ENCODE measurements at regions not wholly inside any gene's neighbourhood (a gene's known extent, or its start where the extent isn't known, plus 50 kb on each side); places are given as distances from the start of the nearest gene placed in this dataset.

GRCh38 chr9:105004466-105005090, 76.6 kb upstream of the ABCA1 start:
- H3K27ac ChIP-seq (ENCODE audit: low read depth, low read length, poor library complexity, severe bottlenecking) = no peak overlapping the region
- no peak for TF ChIP-seq EZH2phosphoT487 (IDR thresholded peaks at IDR 0.05; ENCODE audit: borderline replicate concordance, low read depth, low read length)
- no peak for TF ChIP-seq CTCF (conservative IDR thresholded peaks at IDR 0.05; ENCODE audit: low read length)
- no peak overlapping the region for H3K4me3 ChIP-seq (ENCODE audit: low read depth, low read length, poor library complexity, severe bottlenecking)
- H3K36me3 ChIP-seq (ENCODE audit: insufficient read depth, low read length) = no peaks in the 10 kb centered on the region
- H3K4me1 ChIP-seq (ENCODE audit: insufficient read depth, low read length, poor library complexity, severe bottlenecking) = no peaks in the 10 kb centered on the region
- ChIA-PET CTCF (ENCODE audit: unreplicated experiment) (no interaction called here), POLR2A (no interaction called here)
- no peaks in the 10 kb centered on the region for H4K20me1 ChIP-seq (ENCODE audit: insufficient read depth, low read length)
- no peak overlapping the region for H2AFZ ChIP-seq (ENCODE audit: low read length)
- no TSS peak for BruUV-seq (replicated peaks)
- no peaks in the 10 kb centered on the region for H3K9me3 ChIP-seq (ENCODE audit: low read length)
- no peaks in the 10 kb centered on the region for H3K79me2 ChIP-seq (ENCODE audit: insufficient read depth, low read depth, low read length)
- intact Hi-C loops (cut with micrococcal nuclease; ENCODE audit: unreplicated experiment) = no loop called here
- no peak overlapping the region for H3K4me2 ChIP-seq (ENCODE audit: low read length)
- DNase-seq (ENCODE audit: low spot score) = no peak
- no peaks in the 10 kb centered on the region for H3K9me2 ChIP-seq (ENCODE audit: insufficient read depth, low read length)

- no peak overlapping the region for H3K4me3 ChIP-seq (ENCODE audit: low read depth, low read length, poor library complexity, severe bottlenecking)
- no peaks in the 10 kb centered on the region for H3K9me3 ChIP-seq (ENCODE audit: low read length)
- H3K4me2 ChIP-seq (ENCODE audit: low read length) = no peak overlapping the region
- no peaks in the 10 kb centered on the region for H4K20me1 ChIP-seq (ENCODE audit: insufficient read depth, low read length)
- intact Hi-C loops (cut with micrococcal nuclease; ENCODE audit: unreplicated experiment) = no loop called here
- no peaks in the 10 kb centered on the region for H3K36me3 ChIP-seq (ENCODE audit: insufficient read depth, low read length)
- no peak overlapping the region for H3K27ac ChIP-seq (ENCODE audit: low read depth, low read length, poor library complexity, severe bottlenecking)
- H3K9me2 ChIP-seq (ENCODE audit: insufficient read depth, low read length) = no peaks in the 10 kb centered on the region
- no TSS peak for BruUV-seq (replicated peaks)
- no peak overlapping the region for H2AFZ ChIP-seq (ENCODE audit: low read length)
- CTCF ChIA-PET (ENCODE audit: unreplicated experiment) = no interaction called here
- no peak for TF ChIP-seq EZH2phosphoT487 (IDR thresholded peaks at IDR 0.05; ENCODE audit: borderline replicate concordance, low read depth, low read length)
- H3K4me1 ChIP-seq (ENCODE audit: insufficient read depth, low read length, poor library complexity, severe bottlenecking) = no peaks in the 10 kb centered on the region
- POLR2A ChIA-PET = no interaction called here
- no peaks in the 10 kb centered on the region for H3K79me2 ChIP-seq (ENCODE audit: insufficient read depth, low read depth, low read length)
- no peak for DNase-seq (ENCODE audit: low spot score)
Observed at GRCh38 chr9:105005186-105005585, 77.2 kb upstream of the ABCA1 start.

- ChIA-PET CTCF (ENCODE audit: unreplicated experiment) (no interaction called here), POLR2A (interaction anchor here (0.6 kb wide), 1 partner anchor 428 kb away, joined by 3 read pairs; no protein-coding TSS in a partner anchor)
- H3K4me3 ChIP-seq (ENCODE audit: low read depth, low read length, poor library complexity, severe bottlenecking) = no peak overlapping the region
- no peak overlapping the region for H2AFZ ChIP-seq (ENCODE audit: low read length)
- no peaks in the 10 kb centered on the region for H3K9me2 ChIP-seq (ENCODE audit: insufficient read depth, low read length)
- H3K79me2 ChIP-seq (ENCODE audit: insufficient read depth, low read depth, low read length) = no peaks in the 10 kb centered on the region
- no peak overlapping the region for H3K27ac ChIP-seq (ENCODE audit: low read depth, low read length, poor library complexity, severe bottlenecking)
- no peaks in the 10 kb centered on the region for H3K4me1 ChIP-seq (ENCODE audit: insufficient read depth, low read length, poor library complexity, severe bottlenecking)
- no peak for TF ChIP-seq CTCF (conservative IDR thresholded peaks at IDR 0.05; ENCODE audit: low read length)
- no peak for TF ChIP-seq EZH2phosphoT487 (IDR thresholded peaks at IDR 0.05; ENCODE audit: borderline replicate concordance, low read depth, low read length)
- no peaks in the 10 kb centered on the region for H3K36me3 ChIP-seq (ENCODE audit: insufficient read depth, low read length)
- H3K9me3 ChIP-seq (ENCODE audit: low read length) = no peaks in the 10 kb centered on the region
- no peak for DNase-seq (ENCODE audit: low spot score)
- no peaks in the 10 kb centered on the region for H4K20me1 ChIP-seq (ENCODE audit: insufficient read depth, low read length)
- intact Hi-C loops (cut with micrococcal nuclease; ENCODE audit: unreplicated experiment) = no loop called here
- BruUV-seq (replicated peaks) = no TSS peak
- no peak overlapping the region for H3K4me2 ChIP-seq (ENCODE audit: low read length)
Observed at GRCh38 chr9:105006514-105006913, 78.6 kb upstream of the ABCA1 start.

All from OCI-LY7 (cell line).